Prostate gland (tissue), 2 donors: ENCODE measurements at regions not wholly inside any gene's neighbourhood (a gene's known extent, or its start where the extent isn't known, plus 50 kb on each side); places are given as distances from the start of the nearest gene placed in this dataset.

Experiments
- CTCF ChIP-seq, 4 experiments: fragments of 200-600 bp in 2 of 4; fragments of 450-650 bp in 2 of 4; sonication (generic) in 2 of 4; IDR thresholded peaks; 1 replicate in 3 of 4; 2 replicates in 1 of 4; pipeline ENCODE4 v1.5.1; 2016 to 2019; ENCODE audit warnings: antibody characterized with exemption in 4 of 4, mild to moderate bottlenecking in 2 of 4, moderate library complexity in 2 of 4
- POLR2A ChIP-seq: fragments of 450-650 bp; IDR thresholded peaks from one replicate; pipeline ENCODE4 v1.6.1; 2016; ENCODE audit warnings: antibody characterized with exemption, mild to moderate bottlenecking
- POLR2AphosphoS5 ChIP-seq: sonication (generic); formaldehyde crosslinking; IDR thresholded peaks from one replicate; pipeline ENCODE4 v1.6.1; 2017; ENCODE audit warnings: antibody characterized with exemption

- TF ChIP-seq POLR2A (no peak), CTCF (IDR thresholded peaks at IDR 0.05) (no peak), POLR2AphosphoS5 (no peak)
Observed at GRCh38 chr1:169012416-169012815, 94.1 kb upstream of the ATP1B1 start.
